WTC11 (cell line): ENCODE measurements at regions not wholly inside any gene's neighbourhood (a gene's known extent, or its start where the extent isn't known, plus 50 kb on each side); places are given as distances from the start of the nearest gene placed in this dataset.

Experiments
- ATAC-seq: fragments of 200-7000 bp; cut with Tn5 transposase; 2 replicates; pipeline ENCODE4 v1.10.0; 2021; ENCODE audit warnings: mild to moderate bottlenecking, moderate library complexity
- CTCF ChIA-PET: fragments of 300-600 bp; sonication (Branson Sonifier 250); formaldehyde crosslinking; loops from one replicate; lab custom pipeline; 2021; ENCODE audit warnings: antibody characterized with exemption; lab: Charles Lee
- POLR2A ChIA-PET: fragments of 350-600 bp; sonication (Branson Sonifier 250); formaldehyde crosslinking; loops from one replicate; lab custom pipeline; 2021; ENCODE audit warnings: antibody characterized with exemption; lab: Charles Lee
- DNase-seq: peaks from one replicate; pipeline ENCODE4 v3.0.0; 2021; ENCODE audit warnings: low spot score
- H3K27ac Mint-ChIP-seq: 2 replicates; pipeline ENCODE4 v1.8.0; 2021; ENCODE audit warnings: mixed read lengths
- H3K27me3 Mint-ChIP-seq: 2 replicates; pipeline ENCODE4 v1.8.0; 2021; ENCODE audit warnings: low read depth, mild to moderate bottlenecking, moderate library complexity, mixed read lengths
- H3K36me3 Mint-ChIP-seq: 2 replicates; pipeline ENCODE4 v1.8.0; 2021; ENCODE audit warnings: mixed read lengths
- H3K4me1 Mint-ChIP-seq: 2 replicates; pipeline ENCODE4 v1.8.0; 2022; ENCODE audit warnings: mixed read lengths
- H3K4me3 Mint-ChIP-seq: 2 replicates; pipeline ENCODE4 v1.8.0; 2021; ENCODE audit warnings: mild to moderate bottlenecking, moderate library complexity, mixed read lengths
- H3K9me3 Mint-ChIP-seq: 2 replicates; pipeline ENCODE4 v1.8.0; 2021; ENCODE audit warnings: mixed read lengths
- ATF1 ChIP-seq: sonication (generic); formaldehyde crosslinking; IDR thresholded peaks from 2 replicates; pipeline ENCODE4 v1.8.1; 2023; ENCODE audit warnings: mild to moderate bottlenecking, moderate library complexity, missing genetic modification reagents
- CBFB ChIP-seq: sonication (generic); formaldehyde crosslinking; IDR thresholded peaks from 2 replicates; pipeline ENCODE4 v1.8.1; 2022; ENCODE audit warnings: mild to moderate bottlenecking, low read depth, missing genetic modification reagents
- ESRRA ChIP-seq: sonication (generic); formaldehyde crosslinking; IDR thresholded peaks from 2 replicates; pipeline ENCODE4 v1.8.1; 2022; ENCODE audit warnings: mild to moderate bottlenecking, missing genetic modification reagents, borderline replicate concordance
- FOXJ3 ChIP-seq: sonication (generic); formaldehyde crosslinking; IDR thresholded peaks from 2 replicates; pipeline ENCODE4 v1.9.0; 2021; ENCODE audit warnings: missing genetic modification reagents, mild to moderate bottlenecking, borderline replicate concordance
- IRF2 ChIP-seq: sonication (generic); formaldehyde crosslinking; IDR thresholded peaks from 2 replicates; pipeline ENCODE4 v1.8.0; 2022; ENCODE audit warnings: low read depth, missing genetic modification reagents, borderline replicate concordance
- MLX ChIP-seq: sonication (generic); formaldehyde crosslinking; IDR thresholded peaks from 2 replicates; pipeline ENCODE4 v1.8.1; 2023; ENCODE audit warnings: mild to moderate bottlenecking, missing genetic modification reagents, moderate library complexity
- PRRX2 ChIP-seq: fragments of 250-450 bp; sonication (Bioruptor Pico); IDR thresholded peaks from 2 replicates; pipeline ENCODE4 v1.8.0; 2021; ENCODE audit warnings: mild to moderate bottlenecking
- SOX15 ChIP-seq: fragments of 250-450 bp; sonication (Bioruptor Pico); IDR thresholded peaks from 2 replicates; pipeline ENCODE4 v1.9.0; 2021; ENCODE audit warnings: mild to moderate bottlenecking
- ZNF425 ChIP-seq: fragments of 250-450 bp; sonication (Bioruptor Pico); conservative IDR thresholded peaks from 2 replicates; pipeline ENCODE4 v1.9.0; 2021; ENCODE audit warnings: mild to moderate bottlenecking
- ZNF532 ChIP-seq: fragments of 250-450 bp; sonication (Bioruptor Pico); IDR thresholded peaks from 2 replicates; pipeline ENCODE4 v1.9.0; 2021; ENCODE audit warnings: mild to moderate bottlenecking, borderline replicate concordance
- TF ChIP-seq, protein P1 (sequence below): sonication (generic); formaldehyde crosslinking; IDR thresholded peaks from 2 replicates; pipeline ENCODE4 v1.8.0; 2022; ENCODE audit warnings: mild to moderate bottlenecking, missing genetic modification reagents
- TF ChIP-seq, protein P2 (sequence below): fragments of 200-600 bp; IDR thresholded peaks from 2 replicates; pipeline ENCODE4 v1.8.0; 2022; ENCODE audit warnings: antibody characterized with exemption
- TF ChIP-seq, protein P3 (sequence below): sonication (generic); formaldehyde crosslinking; IDR thresholded peaks from 2 replicates; pipeline ENCODE4 v1.8.0; 2022; ENCODE audit warnings: missing genetic modification reagents

DNA sequence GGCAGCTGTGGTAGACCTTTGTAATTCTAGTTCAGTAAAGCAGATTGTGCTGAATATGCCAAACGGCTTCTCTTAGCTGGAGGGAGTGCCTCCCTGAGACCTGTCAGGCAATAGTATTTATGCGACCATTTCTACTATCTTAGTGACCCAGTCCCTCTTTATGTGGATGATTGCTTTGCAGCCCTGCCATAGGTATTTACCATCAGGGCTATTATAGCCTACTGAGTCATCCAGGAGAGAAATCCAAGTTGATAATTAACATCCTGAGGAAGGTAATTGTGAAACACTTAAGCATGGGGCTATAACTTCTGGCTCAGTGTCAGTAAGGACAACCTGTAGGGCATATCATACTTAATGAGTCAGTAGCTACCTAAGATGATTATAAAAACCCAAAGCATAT is 103.9 kb upstream of the MAOA start:
- Mint-ChIP-seq H3K4me3 (no peak overlapping the region), H3K4me1 (peaks cover 41% of the 10 kb centered on the region), H3K36me3 (peaks cover 5% of the 10 kb centered on the region; the same call in 1 of the 2 replicates), H3K9me3 (peaks cover 7% of the 10 kb centered on the region; the same call in 1 of the 2 replicates)
- no peak for DNase-seq
- CTCF ChIA-PET, result interaction anchor here (0.5 kb wide), 1 partner anchor 1393 kb away, joined by 3 read pairs; no protein-coding TSS in a partner anchor
- TF ChIP-seq, protein P1, sequence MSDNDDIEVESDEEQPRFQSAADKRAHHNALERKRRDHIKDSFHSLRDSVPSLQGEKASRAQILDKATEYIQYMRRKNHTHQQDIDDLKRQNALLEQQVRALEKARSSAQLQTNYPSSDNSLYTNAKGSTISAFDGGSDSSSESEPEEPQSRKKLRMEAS (CRISPR knock-in tag), result no peak
- no peak for TF ChIP-seq ZNF532 (CRISPR knock-in tag)
- TF ChIP-seq, protein P2, sequence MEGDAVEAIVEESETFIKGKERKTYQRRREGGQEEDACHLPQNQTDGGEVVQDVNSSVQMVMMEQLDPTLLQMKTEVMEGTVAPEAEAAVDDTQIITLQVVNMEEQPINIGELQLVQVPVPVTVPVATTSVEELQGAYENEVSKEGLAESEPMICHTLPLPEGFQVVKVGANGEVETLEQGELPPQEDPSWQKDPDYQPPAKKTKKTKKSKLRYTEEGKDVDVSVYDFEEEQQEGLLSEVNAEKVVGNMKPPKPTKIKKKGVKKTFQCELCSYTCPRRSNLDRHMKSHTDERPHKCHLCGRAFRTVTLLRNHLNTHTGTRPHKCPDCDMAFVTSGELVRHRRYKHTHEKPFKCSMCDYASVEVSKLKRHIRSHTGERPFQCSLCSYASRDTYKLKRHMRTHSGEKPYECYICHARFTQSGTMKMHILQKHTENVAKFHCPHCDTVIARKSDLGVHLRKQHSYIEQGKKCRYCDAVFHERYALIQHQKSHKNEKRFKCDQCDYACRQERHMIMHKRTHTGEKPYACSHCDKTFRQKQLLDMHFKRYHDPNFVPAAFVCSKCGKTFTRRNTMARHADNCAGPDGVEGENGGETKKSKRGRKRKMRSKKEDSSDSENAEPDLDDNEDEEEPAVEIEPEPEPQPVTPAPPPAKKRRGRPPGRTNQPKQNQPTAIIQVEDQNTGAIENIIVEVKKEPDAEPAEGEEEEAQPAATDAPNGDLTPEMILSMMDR, result no peak
- TF ChIP-seq, protein P3, sequence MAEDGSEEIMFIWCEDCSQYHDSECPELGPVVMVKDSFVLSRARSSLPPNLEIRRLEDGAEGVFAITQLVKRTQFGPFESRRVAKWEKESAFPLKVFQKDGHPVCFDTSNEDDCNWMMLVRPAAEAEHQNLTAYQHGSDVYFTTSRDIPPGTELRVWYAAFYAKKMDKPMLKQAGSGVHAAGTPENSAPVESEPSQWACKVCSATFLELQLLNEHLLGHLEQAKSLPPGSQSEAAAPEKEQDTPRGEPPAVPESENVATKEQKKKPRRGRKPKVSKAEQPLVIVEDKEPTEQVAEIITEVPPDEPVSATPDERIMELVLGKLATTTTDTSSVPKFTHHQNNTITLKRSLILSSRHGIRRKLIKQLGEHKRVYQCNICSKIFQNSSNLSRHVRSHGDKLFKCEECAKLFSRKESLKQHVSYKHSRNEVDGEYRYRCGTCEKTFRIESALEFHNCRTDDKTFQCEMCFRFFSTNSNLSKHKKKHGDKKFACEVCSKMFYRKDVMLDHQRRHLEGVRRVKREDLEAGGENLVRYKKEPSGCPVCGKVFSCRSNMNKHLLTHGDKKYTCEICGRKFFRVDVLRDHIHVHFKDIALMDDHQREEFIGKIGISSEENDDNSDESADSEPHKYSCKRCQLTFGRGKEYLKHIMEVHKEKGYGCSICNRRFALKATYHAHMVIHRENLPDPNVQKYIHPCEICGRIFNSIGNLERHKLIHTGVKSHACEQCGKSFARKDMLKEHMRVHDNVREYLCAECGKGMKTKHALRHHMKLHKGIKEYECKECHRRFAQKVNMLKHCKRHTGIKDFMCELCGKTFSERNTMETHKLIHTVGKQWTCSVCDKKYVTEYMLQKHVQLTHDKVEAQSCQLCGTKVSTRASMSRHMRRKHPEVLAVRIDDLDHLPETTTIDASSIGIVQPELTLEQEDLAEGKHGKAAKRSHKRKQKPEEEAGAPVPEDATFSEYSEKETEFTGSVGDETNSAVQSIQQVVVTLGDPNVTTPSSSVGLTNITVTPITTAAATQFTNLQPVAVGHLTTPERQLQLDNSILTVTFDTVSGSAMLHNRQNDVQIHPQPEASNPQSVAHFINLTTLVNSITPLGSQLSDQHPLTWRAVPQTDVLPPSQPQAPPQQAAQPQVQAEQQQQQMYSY (CRISPR knock-in tag), result no peak
- no peak for TF ChIP-seq MLX (CRISPR knock-in tag)
- no peak for TF ChIP-seq FOXJ3
- TF ChIP-seq, all 79 proteins: peak for 0
- H3K27ac Mint-ChIP-seq, result no peak overlapping the region
- POLR2A ChIA-PET, result interaction anchor here (0.6 kb wide), 1 partner anchor 16 kb away, joined by 7 read pairs; no protein-coding TSS in a partner anchor
- no peaks in the 10 kb centered on the region for H3K27me3 Mint-ChIP-seq
- no peak for ATAC-seq

DNA sequence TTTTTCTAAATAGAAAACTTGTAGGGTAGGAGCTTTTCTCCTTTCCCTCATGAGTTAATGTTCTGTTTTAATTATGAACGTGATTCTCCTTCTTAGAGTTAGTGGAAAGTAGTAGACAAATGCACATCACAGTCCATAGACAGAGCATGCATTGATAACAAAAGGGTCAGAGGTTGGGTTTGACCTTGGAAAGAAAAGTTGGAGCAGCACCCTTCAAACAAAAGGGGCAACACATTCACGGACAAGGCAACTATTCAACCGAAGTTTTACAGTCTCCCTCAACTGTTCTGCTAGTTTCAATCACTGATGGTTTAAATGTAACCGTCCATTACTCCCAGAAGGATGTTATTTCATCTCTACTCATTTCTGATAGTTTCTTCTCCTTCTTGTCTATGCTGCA is 103.4 kb upstream of the MAOA start:
- peaks cover 45% of the 10 kb centered on the region for H3K4me1 Mint-ChIP-seq
- POLR2A ChIA-PET, result no interaction called here
- ATAC-seq, result no peak
- no peak for DNase-seq
- CTCF ChIA-PET, result no interaction called here
- peaks cover 5% of the 10 kb centered on the region; the same call in 1 of the 2 replicates for H3K36me3 Mint-ChIP-seq
- no peak overlapping the region for H3K4me3 Mint-ChIP-seq
- no peak overlapping the region for H3K27ac Mint-ChIP-seq
- no peak for TF ChIP-seq ZNF425 (CRISPR knock-in tag)
- TF ChIP-seq SOX15 (CRISPR knock-in tag), result no peak
- no peak for TF ChIP-seq ATF1
- no peak for TF ChIP-seq IRF2
- no peak for TF ChIP-seq ESRRA (CRISPR knock-in tag)
- no peak for TF ChIP-seq PRRX2 (CRISPR knock-in tag)
- TF ChIP-seq CBFB, result no peak
- no peaks in the 10 kb centered on the region for H3K27me3 Mint-ChIP-seq
- H3K9me3 Mint-ChIP-seq, result peaks cover 7% of the 10 kb centered on the region; the same call in 1 of the 2 replicates
